ENCODE measurements at regions not wholly inside any gene's neighbourhood (a gene's known extent, or its start where the extent isn't known, plus 50 kb on each side); places are given as distances from the start of the nearest gene placed in this dataset.

DNA sequence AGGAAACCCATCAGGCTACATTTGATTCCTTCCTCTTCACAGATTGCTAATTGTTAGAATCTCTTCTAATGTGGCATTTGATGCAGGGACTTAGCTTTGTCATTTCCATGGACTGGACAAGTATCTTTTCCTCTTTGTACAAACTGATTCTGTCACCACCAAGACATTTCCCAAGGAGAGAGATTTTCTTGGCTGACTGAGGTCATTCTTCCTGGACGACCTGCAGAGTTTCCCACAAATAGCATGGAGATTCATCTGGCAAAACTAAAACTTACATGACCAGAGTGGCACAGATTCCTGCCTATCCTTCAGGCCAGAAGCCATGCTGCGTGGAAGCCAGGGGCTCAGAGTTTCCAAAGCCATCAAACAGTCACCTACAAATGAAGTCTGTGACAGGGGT lies 269.2 kb upstream of the LRTM1 start:
- TF ChIP-seq ZNF232 (CRISPR knock-in tag; IDR thresholded peaks at IDR 0.05) (no peak), GABPB1 (CRISPR knock-in tag; IDR thresholded peaks at IDR 0.05) (no peak), NFE2L1 (CRISPR knock-in tag; IDR thresholded peaks at IDR 0.05) (no peak)
- TF ChIP-seq, protein P1, sequence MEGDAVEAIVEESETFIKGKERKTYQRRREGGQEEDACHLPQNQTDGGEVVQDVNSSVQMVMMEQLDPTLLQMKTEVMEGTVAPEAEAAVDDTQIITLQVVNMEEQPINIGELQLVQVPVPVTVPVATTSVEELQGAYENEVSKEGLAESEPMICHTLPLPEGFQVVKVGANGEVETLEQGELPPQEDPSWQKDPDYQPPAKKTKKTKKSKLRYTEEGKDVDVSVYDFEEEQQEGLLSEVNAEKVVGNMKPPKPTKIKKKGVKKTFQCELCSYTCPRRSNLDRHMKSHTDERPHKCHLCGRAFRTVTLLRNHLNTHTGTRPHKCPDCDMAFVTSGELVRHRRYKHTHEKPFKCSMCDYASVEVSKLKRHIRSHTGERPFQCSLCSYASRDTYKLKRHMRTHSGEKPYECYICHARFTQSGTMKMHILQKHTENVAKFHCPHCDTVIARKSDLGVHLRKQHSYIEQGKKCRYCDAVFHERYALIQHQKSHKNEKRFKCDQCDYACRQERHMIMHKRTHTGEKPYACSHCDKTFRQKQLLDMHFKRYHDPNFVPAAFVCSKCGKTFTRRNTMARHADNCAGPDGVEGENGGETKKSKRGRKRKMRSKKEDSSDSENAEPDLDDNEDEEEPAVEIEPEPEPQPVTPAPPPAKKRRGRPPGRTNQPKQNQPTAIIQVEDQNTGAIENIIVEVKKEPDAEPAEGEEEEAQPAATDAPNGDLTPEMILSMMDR (IDR thresholded peaks at IDR 0.05) = no peak
- TF ChIP-seq, protein P2, sequence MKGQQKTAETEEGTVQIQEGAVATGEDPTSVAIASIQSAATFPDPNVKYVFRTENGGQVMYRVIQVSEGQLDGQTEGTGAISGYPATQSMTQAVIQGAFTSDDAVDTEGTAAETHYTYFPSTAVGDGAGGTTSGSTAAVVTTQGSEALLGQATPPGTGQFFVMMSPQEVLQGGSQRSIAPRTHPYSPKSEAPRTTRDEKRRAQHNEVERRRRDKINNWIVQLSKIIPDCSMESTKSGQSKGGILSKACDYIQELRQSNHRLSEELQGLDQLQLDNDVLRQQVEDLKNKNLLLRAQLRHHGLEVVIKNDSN (CRISPR knock-in tag; IDR thresholded peaks at IDR 0.05) = no peak
- TF ChIP-seq, protein P3, sequence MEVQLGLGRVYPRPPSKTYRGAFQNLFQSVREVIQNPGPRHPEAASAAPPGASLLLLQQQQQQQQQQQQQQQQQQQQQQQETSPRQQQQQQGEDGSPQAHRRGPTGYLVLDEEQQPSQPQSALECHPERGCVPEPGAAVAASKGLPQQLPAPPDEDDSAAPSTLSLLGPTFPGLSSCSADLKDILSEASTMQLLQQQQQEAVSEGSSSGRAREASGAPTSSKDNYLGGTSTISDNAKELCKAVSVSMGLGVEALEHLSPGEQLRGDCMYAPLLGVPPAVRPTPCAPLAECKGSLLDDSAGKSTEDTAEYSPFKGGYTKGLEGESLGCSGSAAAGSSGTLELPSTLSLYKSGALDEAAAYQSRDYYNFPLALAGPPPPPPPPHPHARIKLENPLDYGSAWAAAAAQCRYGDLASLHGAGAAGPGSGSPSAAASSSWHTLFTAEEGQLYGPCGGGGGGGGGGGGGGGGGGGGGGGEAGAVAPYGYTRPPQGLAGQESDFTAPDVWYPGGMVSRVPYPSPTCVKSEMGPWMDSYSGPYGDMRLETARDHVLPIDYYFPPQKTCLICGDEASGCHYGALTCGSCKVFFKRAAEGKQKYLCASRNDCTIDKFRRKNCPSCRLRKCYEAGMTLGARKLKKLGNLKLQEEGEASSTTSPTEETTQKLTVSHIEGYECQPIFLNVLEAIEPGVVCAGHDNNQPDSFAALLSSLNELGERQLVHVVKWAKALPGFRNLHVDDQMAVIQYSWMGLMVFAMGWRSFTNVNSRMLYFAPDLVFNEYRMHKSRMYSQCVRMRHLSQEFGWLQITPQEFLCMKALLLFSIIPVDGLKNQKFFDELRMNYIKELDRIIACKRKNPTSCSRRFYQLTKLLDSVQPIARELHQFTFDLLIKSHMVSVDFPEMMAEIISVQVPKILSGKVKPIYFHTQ (CRISPR knock-in tag; IDR thresholded peaks at IDR 0.05) = no peak
